ENCODE measurements at regions not wholly inside any gene's neighbourhood (a gene's known extent, or its start where the extent isn't known, plus 50 kb on each side); places are given as distances from the start of the nearest gene placed in this dataset.
A peak's percentile ranks its signal among the peaks of the same experiment; 100 is the strongest.
"Not testable (repeated sequence)": the region's sequence is repeated elsewhere in the genome, so short reads cannot be mapped to it uniquely, and the experiment has no call there.

DNA sequence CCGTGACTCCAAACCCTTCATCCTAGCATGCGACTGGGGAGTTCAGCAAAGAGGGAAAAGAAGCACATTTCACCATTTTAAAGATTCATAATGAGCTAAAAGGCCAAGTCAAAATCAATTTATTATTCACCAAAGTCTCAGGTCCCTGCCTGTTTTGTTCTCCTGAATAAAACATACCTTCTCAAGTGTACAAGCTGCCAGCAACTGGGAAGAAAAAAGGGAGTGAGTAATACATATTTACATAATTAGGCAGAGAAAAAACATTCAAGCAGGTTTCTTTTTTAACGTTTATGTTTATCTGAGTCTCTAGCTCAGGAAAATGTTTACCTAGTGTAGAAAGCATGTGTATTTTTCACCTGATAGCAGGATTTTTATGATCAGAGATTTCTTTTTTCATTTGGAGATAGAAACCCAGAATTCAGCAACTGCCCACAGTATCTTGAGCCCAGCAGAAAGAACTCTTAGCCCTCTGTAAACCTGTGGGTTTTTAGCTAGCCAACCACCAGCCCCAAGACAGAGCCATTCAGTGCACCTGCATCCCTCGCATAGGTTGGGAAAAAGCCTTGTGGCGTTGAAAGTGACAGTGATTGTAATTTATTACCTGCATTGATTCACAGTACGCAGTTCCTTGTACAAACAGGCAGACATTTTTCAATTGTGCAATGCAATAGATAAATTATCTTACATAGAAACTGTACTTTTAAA, 117.9 kb upstream of the GRIA1 start:
- no peak overlapping the region for H3K4me3 ChIP-seq (ENCODE audit: insufficient read depth, low read depth, low read length)
- no peaks in the 10 kb centered on the region for H3K36me3 ChIP-seq (replicated peaks; ENCODE audit: control insufficient read depth, insufficient read depth, low read length)
- no peaks in the 10 kb centered on the region for H3K27me3 ChIP-seq (ENCODE audit: control insufficient read depth, insufficient read depth, low read length)
- DNase-seq = no peak

DNA sequence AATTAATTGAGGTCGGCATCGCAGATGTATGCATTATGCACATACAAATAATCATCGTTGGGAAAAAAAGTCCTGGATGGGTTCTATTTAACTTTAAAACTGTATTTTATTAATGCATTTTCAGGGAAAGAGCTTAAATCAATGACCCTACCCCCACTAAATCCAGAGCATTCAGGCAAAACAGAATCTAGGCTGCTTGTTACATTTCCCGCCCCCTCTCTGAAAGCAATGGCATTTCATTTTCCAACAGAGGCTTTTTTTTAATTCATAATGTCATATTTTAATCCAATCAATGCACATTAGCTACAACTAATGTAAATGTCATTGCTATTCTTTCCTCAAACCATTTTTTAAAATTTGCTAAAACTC, 117.4 kb upstream of the GRIA1 start:
- DNase-seq = no peak
- Histone ChIP-seq H3K4me3 (ENCODE audit: insufficient read depth, low read depth, low read length) (no peak overlapping the region), H3K36me3 (replicated peaks; ENCODE audit: control insufficient read depth, insufficient read depth, low read length) (no peaks in the 10 kb centered on the region), H3K27me3 (ENCODE audit: control insufficient read depth, insufficient read depth, low read length) (no peaks in the 10 kb centered on the region)

DNA sequence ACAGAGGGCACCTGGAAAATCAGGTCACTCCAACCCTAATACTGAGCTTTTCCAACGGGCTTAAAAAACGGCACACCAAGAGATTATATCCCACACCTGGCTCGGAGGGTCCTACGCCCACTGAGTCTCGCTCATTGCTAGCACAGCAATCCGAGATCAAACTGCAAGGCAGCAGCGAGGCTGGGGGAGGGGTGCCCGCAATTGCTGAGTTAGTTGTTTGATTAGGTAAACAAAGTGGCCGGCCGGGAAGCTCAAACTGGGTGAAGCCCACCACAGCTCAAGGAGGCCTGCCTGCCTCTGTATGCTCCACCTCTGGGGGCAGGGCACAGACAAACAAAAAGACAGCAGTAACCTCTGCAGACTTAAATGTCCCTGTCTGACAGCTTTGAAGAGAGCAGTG, 108.8 kb upstream of the GRIA1 start:
- H3K27me3 ChIP-seq (ENCODE audit: control insufficient read depth, insufficient read depth, low read length); DNase-seq; H3K36me3 ChIP-seq (replicated peaks; ENCODE audit: control insufficient read depth, insufficient read depth, low read length); H3K4me3 ChIP-seq (ENCODE audit: insufficient read depth, low read depth, low read length): not testable (repeated sequence)

DNA sequence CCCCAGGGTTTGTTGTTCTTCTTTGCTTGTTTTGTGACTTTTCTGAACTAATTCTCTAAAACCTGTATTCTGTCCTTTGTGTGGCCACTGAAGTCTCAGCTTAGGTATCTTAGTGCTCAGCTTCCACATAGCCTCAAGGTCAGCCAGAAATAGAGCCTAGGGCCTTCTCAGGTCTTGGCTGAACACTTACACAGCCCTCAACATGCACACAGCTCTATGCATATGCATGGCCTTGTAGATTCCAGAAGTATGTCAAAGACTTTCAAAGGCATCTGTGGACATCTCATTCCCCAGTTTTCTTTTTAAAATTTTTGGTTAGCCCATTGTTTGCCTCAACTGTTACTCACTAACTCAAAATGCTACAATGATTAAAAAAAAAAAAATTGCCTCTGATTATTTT, 99.9 kb upstream of the GRIA1 start:
- Histone ChIP-seq H3K4me3 (ENCODE audit: insufficient read depth, low read depth, low read length) (no peak overlapping the region), H3K27me3 (ENCODE audit: control insufficient read depth, insufficient read depth, low read length) (no peaks in the 10 kb centered on the region), H3K36me3 (replicated peaks; ENCODE audit: control insufficient read depth, insufficient read depth, low read length) (no peaks in the 10 kb centered on the region)
- DNase-seq = no peak

DNA sequence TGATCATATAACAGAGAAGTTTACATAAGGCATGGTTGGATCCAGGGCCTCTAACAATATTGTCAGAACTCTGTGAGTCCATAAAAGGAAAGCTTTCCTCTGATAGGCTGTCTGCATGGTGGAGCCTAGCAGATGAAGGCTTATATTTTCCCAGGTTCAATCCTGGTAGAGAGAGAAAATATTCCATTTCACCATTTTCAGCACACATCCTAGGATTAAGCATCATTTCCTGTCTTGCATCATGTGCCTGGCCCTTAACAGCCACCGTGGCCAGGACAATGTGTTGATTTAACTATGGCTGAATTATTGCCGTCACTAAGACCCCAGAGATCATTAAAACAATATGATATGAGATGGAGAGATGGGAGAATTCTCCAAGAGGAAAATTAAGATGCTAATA, 90.9 kb upstream of the GRIA1 start:
- Histone ChIP-seq H3K27me3 (ENCODE audit: control insufficient read depth, insufficient read depth, low read length) (no peaks in the 10 kb centered on the region), H3K4me3 (ENCODE audit: insufficient read depth, low read depth, low read length) (no peak overlapping the region), H3K36me3 (replicated peaks; ENCODE audit: control insufficient read depth, insufficient read depth, low read length) (no peaks in the 10 kb centered on the region)
- DNase-seq = no peak

DNA sequence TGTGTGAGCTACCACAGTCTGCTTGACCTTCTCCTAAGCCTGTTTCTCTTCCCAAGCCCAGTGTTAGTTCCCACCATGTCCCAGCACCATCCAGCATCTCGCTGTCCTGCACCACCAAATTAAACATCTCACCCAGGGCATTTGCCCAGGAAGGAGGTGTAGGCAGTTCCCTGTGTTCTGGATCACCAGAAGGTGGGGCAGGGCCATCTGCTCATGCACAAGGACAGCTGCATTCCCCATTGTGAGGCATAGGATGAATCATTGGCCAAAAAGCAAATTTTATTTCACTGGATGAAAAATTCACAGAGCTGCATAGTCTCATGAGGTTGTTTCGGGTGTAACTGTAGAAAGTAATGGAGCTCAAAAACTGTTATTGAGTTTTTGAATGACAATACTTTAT, 89.5 kb upstream of the GRIA1 start:
- no peak for DNase-seq
- Histone ChIP-seq H3K27me3 (ENCODE audit: control insufficient read depth, insufficient read depth, low read length) (no peaks in the 10 kb centered on the region), H3K36me3 (replicated peaks; ENCODE audit: control insufficient read depth, insufficient read depth, low read length) (no peaks in the 10 kb centered on the region), H3K4me3 (ENCODE audit: insufficient read depth, low read depth, low read length) (no peak overlapping the region)

DNA sequence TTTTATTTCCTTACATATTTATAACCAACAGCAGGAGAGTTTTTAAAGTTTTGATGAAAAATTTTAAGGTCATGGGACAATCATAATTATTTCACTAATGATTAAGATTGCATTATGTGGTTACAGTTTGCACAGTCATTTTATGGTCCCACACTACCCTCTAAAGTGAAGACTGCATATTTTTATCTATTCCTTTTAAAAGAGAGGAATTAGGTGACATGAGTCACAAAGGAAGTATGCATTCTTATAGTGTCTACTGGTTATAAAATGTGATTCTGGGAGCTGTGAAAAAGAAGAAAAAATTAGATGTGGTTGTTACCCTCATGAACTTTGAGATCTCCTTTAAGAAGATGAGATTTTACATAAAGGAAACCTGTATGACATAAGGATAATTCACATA, 87.9 kb upstream of the GRIA1 start:
- DNase-seq = no peak
- Histone ChIP-seq H3K4me3 (ENCODE audit: insufficient read depth, low read depth, low read length) (no peak overlapping the region), H3K27me3 (ENCODE audit: control insufficient read depth, insufficient read depth, low read length) (no peaks in the 10 kb centered on the region), H3K36me3 (replicated peaks; ENCODE audit: control insufficient read depth, insufficient read depth, low read length) (no peaks in the 10 kb centered on the region)

DNA sequence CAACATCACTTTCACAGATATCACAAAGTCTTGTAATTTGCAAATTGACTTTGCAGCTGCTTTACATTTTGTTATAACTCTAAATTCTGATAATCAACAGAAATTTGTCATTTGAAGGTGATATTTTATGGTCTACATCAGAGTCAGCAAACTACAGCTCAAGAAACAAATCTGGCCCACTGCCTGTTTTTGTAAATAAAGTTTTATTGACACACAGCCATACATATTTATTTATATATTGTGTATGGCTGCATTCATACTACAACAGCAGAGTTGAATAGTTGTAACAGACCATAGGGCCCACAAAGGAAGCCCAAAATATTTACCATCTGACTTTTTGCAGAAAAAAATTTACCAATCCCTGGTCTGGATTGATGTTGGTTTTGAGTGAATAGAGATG, 87.0 kb upstream of the GRIA1 start:
- Histone ChIP-seq H3K4me3 (ENCODE audit: insufficient read depth, low read depth, low read length) (no peak overlapping the region), H3K27me3 (ENCODE audit: control insufficient read depth, insufficient read depth, low read length) (no peaks in the 10 kb centered on the region), H3K36me3 (replicated peaks; ENCODE audit: control insufficient read depth, insufficient read depth, low read length) (no peaks in the 10 kb centered on the region)
- DNase-seq = no peak

DNA sequence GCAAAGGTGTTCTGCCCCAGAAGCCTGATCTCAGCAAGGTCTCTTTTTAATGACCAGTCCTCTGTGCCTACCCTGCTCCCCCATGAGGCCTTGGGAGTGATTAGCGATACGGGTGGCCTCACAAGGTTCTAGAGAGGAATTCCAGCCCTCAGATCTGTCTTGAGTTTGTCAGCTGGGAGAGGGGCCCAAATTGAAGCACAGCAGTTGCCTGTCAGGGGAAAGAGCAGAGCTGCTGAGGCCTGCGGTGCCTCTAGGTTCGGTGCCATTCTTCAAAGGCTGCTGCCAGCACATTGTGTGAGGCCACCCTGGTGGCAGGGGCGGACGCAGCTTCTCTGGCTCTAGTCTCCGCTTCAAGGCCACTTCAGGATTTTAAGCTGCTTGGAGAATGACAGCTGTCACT, 85.7 kb upstream of the GRIA1 start:
- peak; percentile 10 for DNase-seq
- Histone ChIP-seq H3K4me3 (ENCODE audit: insufficient read depth, low read depth, low read length) (no peak overlapping the region), H3K27me3 (ENCODE audit: control insufficient read depth, insufficient read depth, low read length) (no peaks in the 10 kb centered on the region), H3K36me3 (replicated peaks; ENCODE audit: control insufficient read depth, insufficient read depth, low read length) (no peaks in the 10 kb centered on the region)

DNA sequence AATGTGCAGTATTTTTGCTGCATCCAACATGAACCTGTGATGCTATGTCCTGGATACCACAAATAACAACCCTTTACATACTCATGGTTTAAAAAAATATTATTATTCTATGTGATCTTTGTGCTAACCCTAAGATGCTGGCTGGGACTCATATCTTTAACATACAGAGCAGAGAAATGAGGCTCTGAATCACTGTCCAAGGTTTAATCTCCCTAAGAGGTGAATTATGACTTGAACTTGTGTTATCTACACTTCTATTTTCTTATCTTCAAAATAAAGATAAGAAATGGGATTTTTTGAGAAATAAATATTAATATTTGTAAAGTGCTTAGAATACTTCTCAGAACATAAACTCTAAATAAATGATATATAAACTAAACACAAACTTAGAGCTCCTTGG, 68.8 kb upstream of the GRIA1 start:
- DNase-seq = no peak
- no peak overlapping the region for H3K4me3 ChIP-seq (ENCODE audit: insufficient read depth, low read depth, low read length)

DNA sequence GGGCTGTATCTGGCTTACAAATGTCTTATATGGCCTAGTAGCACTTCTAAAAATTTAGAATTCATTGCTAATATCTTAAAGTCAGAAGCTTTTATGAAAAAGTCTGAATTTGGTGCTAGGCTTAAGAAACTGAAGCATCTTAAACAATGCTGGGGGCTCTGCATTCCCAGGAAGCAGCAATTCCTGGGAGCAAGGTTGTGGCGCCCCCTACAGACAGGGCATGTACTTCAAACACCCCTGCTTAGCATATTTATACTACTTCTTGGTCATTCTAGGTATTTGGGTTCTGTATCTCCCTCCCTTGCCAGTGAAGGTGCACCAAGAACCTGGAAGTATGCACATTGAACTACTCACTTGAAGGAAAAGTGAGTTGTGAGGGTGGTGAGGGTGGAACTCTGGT, 64.6 kb upstream of the GRIA1 start:
- peak; percentile 16 for DNase-seq
- H3K27me3 ChIP-seq (ENCODE audit: control insufficient read depth, insufficient read depth, low read length) = no peaks in the 10 kb centered on the region

More for the DNA sequence above, 68.8 kb upstream of the GRIA1 start:
- no peaks in the 10 kb centered on the region for H3K27me3 ChIP-seq (ENCODE audit: control insufficient read depth, insufficient read depth, low read length)
- no peaks in the 10 kb centered on the region for H3K36me3 ChIP-seq (replicated peaks; ENCODE audit: control insufficient read depth, insufficient read depth, low read length)

DNA sequence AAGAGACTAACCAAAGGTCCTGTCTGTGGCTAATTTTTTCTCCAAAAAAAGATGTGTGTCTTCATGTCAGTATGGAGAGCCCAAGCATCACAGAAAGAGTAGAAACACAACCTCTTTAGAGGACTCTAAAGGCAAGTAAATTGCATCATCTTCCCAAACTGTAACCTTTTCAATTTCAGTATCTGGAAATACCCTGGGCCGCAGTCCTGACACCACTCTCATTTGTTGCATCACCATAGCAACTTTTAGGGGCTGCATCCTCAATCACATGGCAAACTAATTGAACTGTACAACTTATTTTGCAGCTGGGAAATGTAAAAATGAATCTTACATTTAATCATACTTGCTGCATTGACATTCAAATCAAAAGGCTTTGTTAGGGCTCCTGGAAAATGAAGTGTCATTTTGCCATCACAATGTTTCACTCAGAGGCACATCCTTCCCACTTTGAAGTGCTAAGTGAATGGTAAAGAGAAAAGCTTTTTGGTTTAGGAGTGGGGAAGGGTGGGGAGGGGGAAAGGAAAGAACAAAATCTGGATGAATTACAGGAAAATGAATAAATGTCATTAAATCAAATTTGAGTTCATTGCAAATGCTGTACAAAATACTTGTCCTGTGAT, 60.6 kb upstream of the GRIA1 start:
- no peak for DNase-seq
- Histone ChIP-seq H3K27me3 (ENCODE audit: control insufficient read depth, insufficient read depth, low read length) (no peaks in the 10 kb centered on the region), H3K4me3 (ENCODE audit: insufficient read depth, low read depth, low read length) (no peak overlapping the region), H3K36me3 (replicated peaks; ENCODE audit: control insufficient read depth, insufficient read depth, low read length) (no peaks in the 10 kb centered on the region)

More for the DNA sequence above, 64.6 kb upstream of the GRIA1 start:
- Histone ChIP-seq H3K36me3 (replicated peaks; ENCODE audit: control insufficient read depth, insufficient read depth, low read length) (no peaks in the 10 kb centered on the region), H3K4me3 (ENCODE audit: insufficient read depth, low read depth, low read length) (no peak overlapping the region)

DNA sequence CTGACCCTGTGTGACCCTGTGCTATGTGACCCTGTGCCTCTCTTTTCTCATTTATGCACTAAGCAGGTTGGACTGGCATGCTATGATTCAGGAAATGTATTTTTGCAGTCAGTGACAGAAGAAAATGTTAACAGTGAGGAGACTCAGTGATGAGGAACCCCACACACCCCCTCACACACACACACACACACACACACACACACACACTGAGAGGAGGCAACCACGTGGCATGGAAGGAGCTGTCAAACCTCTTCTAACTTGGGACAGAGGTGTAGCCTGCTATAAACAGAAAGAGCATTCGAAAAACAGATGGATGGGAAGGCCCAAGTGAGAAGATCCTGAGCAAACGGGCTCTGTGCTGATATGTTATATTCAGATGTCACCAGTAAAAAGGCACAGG, 57.9 kb upstream of the GRIA1 start:
- Histone ChIP-seq H3K4me3 (ENCODE audit: insufficient read depth, low read depth, low read length) (no peak overlapping the region), H3K27me3 (ENCODE audit: control insufficient read depth, insufficient read depth, low read length) (no peaks in the 10 kb centered on the region), H3K36me3 (replicated peaks; ENCODE audit: control insufficient read depth, insufficient read depth, low read length) (no peaks in the 10 kb centered on the region)
- DNase-seq = no peak

DNA sequence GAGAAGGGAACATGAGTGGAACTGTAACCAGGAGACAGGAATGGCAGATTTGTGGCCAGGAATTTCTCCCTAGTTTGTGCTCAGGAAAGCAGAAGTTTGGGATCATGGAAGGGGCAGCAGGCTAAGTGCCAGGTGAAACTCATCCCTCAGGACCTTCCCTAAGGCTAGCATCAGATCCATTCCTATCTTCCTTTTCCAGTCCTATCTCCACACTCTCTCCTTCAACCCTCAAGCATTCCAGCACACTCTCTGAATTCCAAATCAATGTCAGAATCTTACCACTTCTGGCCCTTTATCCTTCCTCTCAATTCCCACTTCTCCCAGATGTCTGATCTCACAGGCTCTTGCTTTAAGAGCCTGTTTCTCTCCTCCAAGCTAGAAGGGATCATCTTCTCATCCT, 53.2 kb upstream of the GRIA1 start:
- Histone ChIP-seq H3K36me3 (replicated peaks; ENCODE audit: control insufficient read depth, insufficient read depth, low read length) (no peaks in the 10 kb centered on the region), H3K4me3 (ENCODE audit: insufficient read depth, low read depth, low read length) (no peak overlapping the region), H3K27me3 (ENCODE audit: control insufficient read depth, insufficient read depth, low read length) (no peaks in the 10 kb centered on the region)
- DNase-seq = no peak

DNA sequence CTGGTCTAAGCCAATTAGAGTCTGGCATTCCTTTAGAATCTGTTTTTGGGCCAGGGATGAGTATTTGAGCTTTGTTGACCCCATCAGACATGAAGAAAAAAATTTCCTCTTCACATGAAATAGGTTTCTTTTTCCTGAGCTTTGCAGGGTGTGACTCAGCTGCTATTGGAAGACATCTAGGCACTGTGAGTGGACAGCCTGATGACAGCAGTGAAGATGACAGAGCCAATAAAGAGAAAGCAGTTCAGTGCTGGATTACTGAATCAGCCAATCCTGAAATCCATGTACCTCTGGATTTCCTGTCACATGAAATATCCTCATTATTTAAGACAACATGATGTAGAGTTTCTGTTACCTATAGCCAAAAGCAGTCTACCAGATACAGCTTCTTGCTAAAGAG, 51.3 kb upstream of the GRIA1 start:
- H3K27me3 ChIP-seq (ENCODE audit: control insufficient read depth, insufficient read depth, low read length) = no peaks in the 10 kb centered on the region
- H3K36me3 ChIP-seq (replicated peaks; ENCODE audit: control insufficient read depth, insufficient read depth, low read length) = no peaks in the 10 kb centered on the region
- no peak for DNase-seq
- no peak overlapping the region for H3K4me3 ChIP-seq (ENCODE audit: insufficient read depth, low read depth, low read length)

All from H7 (cell line).